ENCODE measurements at regions not wholly inside any gene's neighbourhood (a gene's known extent, or its start where the extent isn't known, plus 50 kb on each side); places are given as distances from the start of the nearest gene placed in this dataset.

- no peak for TF ChIP-seq REST (IDR thresholded peaks at IDR 0.05; ENCODE audit: insufficient read depth in 1 of 2, low read depth in 2 of 2, low read length in 2 of 2)
- TF ChIP-seq POLR2AphosphoS5 (IDR thresholded peaks at IDR 0.05; ENCODE audit: low read depth, low read length), result no peak
These were observed 106.0 kb upstream of the NOCT start for GRCh38 chr4:138909587-138909986.

Measured in PFSK-1 (cell line).